ENCODE measurements at regions not wholly inside any gene's neighbourhood (a gene's known extent, or its start where the extent isn't known, plus 50 kb on each side); places are given as distances from the start of the nearest gene placed in this dataset.
"Not testable (repeated sequence)": the region's sequence is repeated elsewhere in the genome, so short reads cannot be mapped to it uniquely, and the experiment has no call there.

DNA sequence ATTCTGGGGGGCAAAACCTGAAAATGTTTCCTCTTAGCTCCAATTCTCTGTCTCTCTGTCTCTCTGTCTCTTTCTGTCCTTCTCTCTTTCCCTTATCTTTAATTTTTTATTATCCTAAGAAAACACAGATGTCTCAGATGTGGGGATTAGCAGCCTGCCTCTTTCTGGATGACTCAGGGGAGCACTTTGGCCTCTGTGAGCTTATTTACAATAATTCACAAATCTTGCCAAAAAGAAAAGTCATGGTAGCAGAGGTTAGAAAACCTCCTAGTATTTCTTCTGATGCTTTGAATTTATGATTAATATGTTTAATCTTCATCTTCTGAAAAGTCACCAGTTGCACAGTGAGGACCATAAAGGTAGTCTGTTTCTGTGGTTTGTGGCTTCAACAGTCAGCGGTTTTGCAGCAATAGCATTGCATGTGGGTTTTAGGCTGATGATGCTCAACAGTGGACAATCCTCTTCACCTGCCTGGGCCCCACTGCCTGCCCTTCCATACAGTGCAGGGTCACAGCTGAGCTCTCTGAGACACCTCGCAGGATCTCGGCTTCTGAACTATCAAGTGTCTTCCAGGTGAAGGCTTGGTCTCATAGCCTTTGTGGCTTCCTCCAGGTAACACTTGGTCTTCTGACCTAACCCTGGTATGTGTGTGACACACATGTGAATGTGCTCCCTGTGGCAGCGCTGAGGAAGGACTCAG, 135.7 kb upstream of the DUSP22 start:
- not testable (repeated sequence) for H3K36me3 ChIP-seq (ENCODE audit: control insufficient read depth in 3 of 3, insufficient read depth in 2 of 3, low read depth in 1 of 3, low read length in 3 of 3); H3K4me1 ChIP-seq (ENCODE audit: control insufficient read depth in 3 of 3, insufficient read depth in 2 of 3, low read depth in 1 of 3, low read length in 2 of 3); H3K27ac ChIP-seq (ENCODE audit: low read depth in 1 of 3, low read length in 2 of 3); H3K27me3 ChIP-seq (ENCODE audit: control insufficient read depth in 3 of 3, insufficient read depth in 3 of 3, low read length in 3 of 3); H3K4me3 ChIP-seq (ENCODE audit: low read depth in 1 of 3, low read length in 3 of 3); FAIRE-seq; H3K9me3 ChIP-seq (ENCODE audit: control insufficient read depth in 2 of 2, insufficient read depth in 1 of 2, low read depth in 1 of 2, low read length in 1 of 2); DNase-seq
- 46 to 65% (median 55%) methylated on average over 4 of the region's 4 CpGs for WGBS, 3 donors

DNA sequence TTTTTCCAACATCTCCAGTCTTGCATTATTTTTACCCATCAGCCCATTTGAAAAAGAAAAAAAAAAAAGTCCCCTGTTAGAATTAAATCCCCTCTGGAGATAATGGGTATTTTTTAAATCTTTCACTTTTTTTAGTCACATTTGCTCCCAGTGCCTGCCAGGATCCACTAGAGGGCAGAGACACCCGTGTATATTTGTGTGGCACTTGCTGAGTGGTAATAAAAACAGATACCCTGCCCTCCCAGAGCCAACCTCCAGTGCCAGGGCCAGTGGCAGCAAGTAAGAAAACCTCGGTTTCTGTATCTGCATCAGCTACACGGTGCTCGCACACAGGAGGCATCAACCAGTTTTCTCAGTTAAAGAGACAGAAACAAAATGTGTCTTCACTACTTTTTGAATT, 135.1 kb upstream of the DUSP22 start:
- H3K27ac ChIP-seq (ENCODE audit: low read depth in 1 of 3, low read length in 2 of 3); H3K27me3 ChIP-seq (ENCODE audit: control insufficient read depth in 3 of 3, insufficient read depth in 3 of 3, low read length in 3 of 3); DNase-seq; H3K4me1 ChIP-seq (ENCODE audit: control insufficient read depth in 3 of 3, insufficient read depth in 2 of 3, low read depth in 1 of 3, low read length in 2 of 3); H3K4me3 ChIP-seq (ENCODE audit: low read depth in 1 of 3, low read length in 3 of 3); FAIRE-seq; H3K36me3 ChIP-seq (ENCODE audit: control insufficient read depth in 3 of 3, insufficient read depth in 2 of 3, low read depth in 1 of 3, low read length in 3 of 3); H3K9me3 ChIP-seq (ENCODE audit: control insufficient read depth in 2 of 2, insufficient read depth in 1 of 2, low read depth in 1 of 2, low read length in 1 of 2): not testable (repeated sequence)
- WGBS, 3 donors: 7 to 16% (median 11%) methylated on average over 4 of the region's 4 CpGs

- not testable (repeated sequence) for FAIRE-seq; H3K4me3 ChIP-seq (ENCODE audit: low read depth in 1 of 3, low read length in 3 of 3); DNase-seq; H3K4me1 ChIP-seq (ENCODE audit: control insufficient read depth in 3 of 3, insufficient read depth in 2 of 3, low read depth in 1 of 3, low read length in 2 of 3); H3K27me3 ChIP-seq (ENCODE audit: control insufficient read depth in 3 of 3, insufficient read depth in 3 of 3, low read length in 3 of 3); H3K9me3 ChIP-seq (ENCODE audit: control insufficient read depth in 2 of 2, insufficient read depth in 1 of 2, low read depth in 1 of 2, low read length in 1 of 2); H3K36me3 ChIP-seq (ENCODE audit: control insufficient read depth in 3 of 3, insufficient read depth in 2 of 3, low read depth in 1 of 3, low read length in 3 of 3); H3K27ac ChIP-seq (ENCODE audit: low read depth in 1 of 3, low read length in 2 of 3)
- 60 to 69% (median 67%) methylated on average over 2 of the region's 2 CpGs for WGBS, 3 donors
Measured at GRCh38 chr6:161657-162056, 130.6 kb upstream of the DUSP22 start.

- Histone ChIP-seq H3K4me3 (ENCODE audit: low read depth in 1 of 3, low read length in 3 of 3) (no peak overlapping the region), H3K4me1 (ENCODE audit: control insufficient read depth in 3 of 3, insufficient read depth in 2 of 3, low read depth in 1 of 3, low read length in 2 of 3) (no peaks in the 10 kb centered on the region), H3K27ac (ENCODE audit: low read depth in 1 of 3, low read length in 2 of 3) (no peak overlapping the region), H3K9me3 (ENCODE audit: control insufficient read depth in 2 of 2, insufficient read depth in 1 of 2, low read depth in 1 of 2, low read length in 1 of 2) (no peaks in the 10 kb centered on the region), H3K36me3 (ENCODE audit: control insufficient read depth in 3 of 3, insufficient read depth in 2 of 3, low read depth in 1 of 3, low read length in 3 of 3) (no peaks in the 10 kb centered on the region), H3K27me3 (ENCODE audit: control insufficient read depth in 3 of 3, insufficient read depth in 3 of 3, low read length in 3 of 3) (no peaks in the 10 kb centered on the region)
- no peak for DNase-seq
- WGBS, 3 donors: 81 to 83% (median 81%) methylated on average over 7 of the region's 7 CpGs
- FAIRE-seq: no peak
Measured at GRCh38 chr6:164720-165119, 127.6 kb upstream of the DUSP22 start.

GRCh38 chr6:165263-165662, 127.0 kb upstream of the DUSP22 start:
- no peak for FAIRE-seq
- 91 to 92% (median 92%) methylated on average over 1 of the region's 1 CpG for WGBS, 3 donors

GRCh38 chr6:165906-166305, 126.4 kb upstream of the DUSP22 start:
- Histone ChIP-seq H3K27me3 (ENCODE audit: control insufficient read depth in 3 of 3, insufficient read depth in 3 of 3, low read length in 3 of 3) (no peaks in the 10 kb centered on the region), H3K9me3 (ENCODE audit: control insufficient read depth in 2 of 2, insufficient read depth in 1 of 2, low read depth in 1 of 2, low read length in 1 of 2) (no peaks in the 10 kb centered on the region), H3K27ac (ENCODE audit: low read depth in 1 of 3, low read length in 2 of 3) (no peak overlapping the region), H3K4me1 (ENCODE audit: control insufficient read depth in 3 of 3, insufficient read depth in 2 of 3, low read depth in 1 of 3, low read length in 2 of 3) (no peaks in the 10 kb centered on the region), H3K36me3 (ENCODE audit: control insufficient read depth in 3 of 3, insufficient read depth in 2 of 3, low read depth in 1 of 3, low read length in 3 of 3) (no peaks in the 10 kb centered on the region), H3K4me3 (ENCODE audit: low read depth in 1 of 3, low read length in 3 of 3) (no peak overlapping the region)
- no peak for FAIRE-seq
- DNase-seq: no peak

More at GRCh38 chr6:165263-165662, 127.0 kb upstream of the DUSP22 start:
- H3K4me3 ChIP-seq (ENCODE audit: low read depth in 1 of 3, low read length in 3 of 3): no peak overlapping the region
- no peaks in the 10 kb centered on the region for H3K27me3 ChIP-seq (ENCODE audit: control insufficient read depth in 3 of 3, insufficient read depth in 3 of 3, low read length in 3 of 3)
- no peak overlapping the region for H3K27ac ChIP-seq (ENCODE audit: low read depth in 1 of 3, low read length in 2 of 3)
- no peak for DNase-seq
- no peaks in the 10 kb centered on the region for H3K9me3 ChIP-seq (ENCODE audit: control insufficient read depth in 2 of 2, insufficient read depth in 1 of 2, low read depth in 1 of 2, low read length in 1 of 2)
- no peaks in the 10 kb centered on the region for H3K36me3 ChIP-seq (ENCODE audit: control insufficient read depth in 3 of 3, insufficient read depth in 2 of 3, low read depth in 1 of 3, low read length in 3 of 3)
- H3K4me1 ChIP-seq (ENCODE audit: control insufficient read depth in 3 of 3, insufficient read depth in 2 of 3, low read depth in 1 of 3, low read length in 2 of 3): no peaks in the 10 kb centered on the region

- no peaks in the 10 kb centered on the region for H3K27me3 ChIP-seq (ENCODE audit: control insufficient read depth in 3 of 3, insufficient read depth in 3 of 3, low read length in 3 of 3)
- DNase-seq (peak; percentile 47 to 49), FAIRE-seq (peak; percentile 81)
- H3K4me3 ChIP-seq (ENCODE audit: low read depth in 1 of 3, low read length in 3 of 3): no peak overlapping the region
- no peaks in the 10 kb centered on the region for H3K4me1 ChIP-seq (ENCODE audit: control insufficient read depth in 3 of 3, insufficient read depth in 2 of 3, low read depth in 1 of 3, low read length in 2 of 3)
- H3K36me3 ChIP-seq (ENCODE audit: control insufficient read depth in 3 of 3, insufficient read depth in 2 of 3, low read depth in 1 of 3, low read length in 3 of 3): no peaks in the 10 kb centered on the region
- H3K9me3 ChIP-seq (ENCODE audit: control insufficient read depth in 2 of 2, insufficient read depth in 1 of 2, low read depth in 1 of 2, low read length in 1 of 2): no peaks in the 10 kb centered on the region
- WGBS, 3 donors: 28 to 32% (median 31%) methylated on average over 3 of the region's 3 CpGs
- no peak overlapping the region for H3K27ac ChIP-seq (ENCODE audit: low read depth in 1 of 3, low read length in 2 of 3)
Measured at GRCh38 chr6:168865-169455, 123.3 kb upstream of the DUSP22 start.

DNA sequence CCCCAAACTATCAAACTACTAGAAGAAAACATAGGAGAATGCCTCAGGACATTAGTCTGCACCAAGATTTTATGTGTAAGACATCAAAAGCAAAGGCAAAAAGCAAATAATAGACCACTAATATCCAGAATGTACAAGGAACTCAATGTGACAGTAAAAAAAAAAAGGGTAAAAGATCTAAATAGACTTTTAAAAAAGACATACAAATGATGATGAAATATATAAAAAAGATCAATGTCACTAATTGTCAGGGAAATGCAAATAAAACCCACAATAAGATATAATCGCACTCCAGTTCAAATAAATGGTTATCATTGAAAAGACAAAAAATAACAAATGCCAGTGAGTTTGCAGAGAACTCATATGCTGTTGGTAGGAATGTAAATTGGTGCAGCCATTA, 118.3 kb upstream of the DUSP22 start:
- no peaks in the 10 kb centered on the region for H3K4me1 ChIP-seq (ENCODE audit: control insufficient read depth in 3 of 3, insufficient read depth in 2 of 3, low read depth in 1 of 3, low read length in 2 of 3)
- no peak overlapping the region for H3K4me3 ChIP-seq (ENCODE audit: low read depth in 1 of 3, low read length in 3 of 3)
- 85 to 97% (median 93%) methylated on average over 1 of the region's 1 CpG for WGBS, 3 donors
- peaks cover 0 to 2% of the 10 kb centered on the region in 2 donors for H3K9me3 ChIP-seq (ENCODE audit: control insufficient read depth in 2 of 2, insufficient read depth in 1 of 2, low read depth in 1 of 2, low read length in 1 of 2)
- no peak for FAIRE-seq
- H3K36me3 ChIP-seq (ENCODE audit: control insufficient read depth in 3 of 3, insufficient read depth in 2 of 3, low read depth in 1 of 3, low read length in 3 of 3): no peaks in the 10 kb centered on the region
- no peak overlapping the region for H3K27ac ChIP-seq (ENCODE audit: low read depth in 1 of 3, low read length in 2 of 3)
- no peak for DNase-seq
- no peaks in the 10 kb centered on the region for H3K27me3 ChIP-seq (ENCODE audit: control insufficient read depth in 3 of 3, insufficient read depth in 3 of 3, low read length in 3 of 3)

DNA sequence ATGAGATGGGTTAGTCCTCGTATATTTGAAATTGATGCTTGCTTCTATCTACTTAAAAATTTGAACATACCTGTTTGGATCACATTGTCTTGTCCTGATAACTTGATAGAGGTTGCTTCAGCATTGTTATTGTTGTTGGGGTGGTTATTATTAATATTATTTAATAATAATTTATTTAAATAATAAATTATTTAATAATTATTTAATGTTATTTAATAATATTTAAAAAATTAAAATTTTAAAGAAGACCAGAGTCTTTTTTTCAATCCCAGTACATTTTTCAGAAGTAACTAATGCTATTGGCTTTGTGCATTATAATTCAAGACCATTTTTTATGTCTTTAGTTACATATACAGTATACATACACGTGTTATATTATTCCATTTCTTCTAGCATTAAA, 116.6 kb upstream of the DUSP22 start:
- WGBS, 3 donors: 77 to 92% (median 81%) methylated on average over 2 of the region's 2 CpGs
- no peak for DNase-seq
- no peak for FAIRE-seq
- Histone ChIP-seq H3K4me1 (ENCODE audit: control insufficient read depth in 3 of 3, insufficient read depth in 2 of 3, low read depth in 1 of 3, low read length in 2 of 3) (no peaks in the 10 kb centered on the region), H3K36me3 (ENCODE audit: control insufficient read depth in 3 of 3, insufficient read depth in 2 of 3, low read depth in 1 of 3, low read length in 3 of 3) (no peaks in the 10 kb centered on the region), H3K4me3 (ENCODE audit: low read depth in 1 of 3, low read length in 3 of 3) (no peak overlapping the region), H3K27ac (ENCODE audit: low read depth in 1 of 3, low read length in 2 of 3) (no peak overlapping the region), H3K27me3 (ENCODE audit: control insufficient read depth in 3 of 3, insufficient read depth in 3 of 3, low read length in 3 of 3) (no peaks in the 10 kb centered on the region), H3K9me3 (ENCODE audit: control insufficient read depth in 2 of 2, insufficient read depth in 1 of 2, low read depth in 1 of 2, low read length in 1 of 2) (peaks cover 0 to 4% of the 10 kb centered on the region in 2 donors)
